ENCODE measurements at regions not wholly inside any gene's neighbourhood (a gene's known extent, or its start where the extent isn't known, plus 50 kb on each side); places are given as distances from the start of the nearest gene placed in this dataset.
"Not testable (repeated sequence)": the region's sequence is repeated elsewhere in the genome, so short reads cannot be mapped to it uniquely, and the experiment has no call there.

DNA sequence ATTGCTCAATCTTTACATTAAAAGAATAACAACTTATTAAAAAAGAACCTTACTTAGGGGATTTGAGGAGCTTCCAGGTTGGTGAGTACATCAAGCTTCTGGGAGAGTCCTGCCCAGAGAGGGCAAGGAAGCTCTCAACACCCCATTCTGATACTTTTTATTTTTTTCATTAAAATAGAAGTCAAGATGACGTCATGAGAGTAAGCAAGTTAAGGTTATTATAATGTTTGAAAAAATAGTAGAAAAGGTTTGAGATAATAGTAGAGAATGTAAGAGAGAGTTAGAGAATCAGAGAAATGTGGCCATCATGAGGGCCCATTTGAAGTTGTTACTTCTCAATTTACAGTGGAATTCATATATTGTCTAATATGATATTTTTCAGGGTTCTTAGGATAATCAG lies 221.0 kb upstream of the SLC16A7 start:
- H3K4me3 ChIP-seq (ENCODE audit: low read depth, low read length): no peak overlapping the region
- DNase-seq (ENCODE audit: low read depth): no peak

DNA sequence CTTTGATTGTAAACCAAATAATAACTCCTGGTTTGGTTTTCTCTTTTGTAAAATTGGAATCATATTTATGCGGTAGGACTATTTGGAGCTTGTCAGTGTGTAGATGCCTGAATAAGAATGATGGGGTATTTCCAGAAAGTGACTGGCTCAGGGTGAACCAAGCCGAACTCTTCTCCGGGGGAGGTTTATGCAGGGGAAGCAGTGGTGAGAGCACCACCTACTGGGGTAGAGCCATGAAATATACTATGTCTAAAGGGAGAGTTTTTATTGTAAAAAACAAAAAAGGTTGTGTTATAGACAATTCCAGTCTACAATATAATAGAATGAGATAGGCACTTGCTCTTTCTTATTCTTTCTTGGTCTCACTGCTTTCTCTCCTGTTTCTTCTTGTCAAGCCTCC lies 222.9 kb upstream of the SLC16A7 start:
- DNase-seq (ENCODE audit: low read depth): no peak
- no peak overlapping the region for H3K4me3 ChIP-seq (ENCODE audit: low read depth, low read length)

- no peak for DNase-seq (ENCODE audit: low read depth)
- no peak overlapping the region for H3K4me3 ChIP-seq (ENCODE audit: low read depth, low read length)
Observed at GRCh38 chr12:59370933-59371332, 224.9 kb upstream of the SLC16A7 start.

DNA sequence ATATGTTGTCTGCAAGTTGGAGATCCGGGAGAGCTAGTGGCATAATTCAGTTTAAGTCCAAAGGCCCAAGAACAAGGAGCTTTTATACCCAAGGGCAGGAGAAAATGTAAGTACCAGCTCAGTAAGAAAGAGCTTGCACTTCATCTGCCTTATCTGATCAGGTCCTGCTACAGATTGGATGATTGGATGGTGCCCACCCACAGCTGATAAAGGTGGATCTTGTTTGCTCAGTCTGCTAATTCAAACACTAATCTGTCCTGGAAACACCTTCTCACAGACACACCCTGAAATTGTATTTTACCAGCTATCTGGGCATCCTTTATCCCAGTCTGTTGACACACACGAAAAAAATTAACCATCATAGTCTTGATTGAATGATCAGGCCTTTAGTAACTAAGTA lies 230.7 kb upstream of the SLC16A7 start:
- no peak for DNase-seq (ENCODE audit: low read depth)
- no peak overlapping the region for H3K4me3 ChIP-seq (ENCODE audit: low read depth, low read length)

DNA sequence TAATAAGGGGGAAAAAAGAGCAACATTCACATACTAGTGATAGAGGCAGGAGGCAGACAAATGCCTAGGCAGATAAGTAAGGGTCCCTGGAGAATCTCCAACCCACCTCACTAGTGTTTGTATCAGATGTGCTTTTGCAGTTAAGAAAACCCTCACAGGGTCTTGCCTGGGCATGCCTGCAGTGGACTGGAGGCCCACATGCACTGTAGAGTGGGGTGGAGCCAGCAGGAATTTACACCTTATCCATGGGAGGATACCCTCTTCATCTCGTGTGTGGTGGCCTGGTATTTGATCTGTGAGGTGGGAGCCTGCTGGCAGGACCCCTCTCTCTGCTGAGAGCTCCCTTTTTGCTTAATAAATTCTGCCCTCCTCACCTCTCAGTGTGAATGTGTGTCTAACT lies 238.0 kb upstream of the SLC16A7 start:
- H3K4me3 ChIP-seq (ENCODE audit: low read depth, low read length): no peak overlapping the region
- no peak for DNase-seq (ENCODE audit: low read depth)

- H3K4me3 ChIP-seq (ENCODE audit: low read depth, low read length); DNase-seq (ENCODE audit: low read depth): not testable (repeated sequence)
Observed at GRCh38 chr12:59346248-59346647, 249.6 kb upstream of the SLC16A7 start.

- no peak for DNase-seq (ENCODE audit: low read depth)
- H3K4me3 ChIP-seq (ENCODE audit: low read depth, low read length): no peak overlapping the region
Observed at GRCh38 chr12:59345406-59345805, 250.4 kb upstream of the SLC16A7 start.

GRCh38 chr12:59344224-59344623 lies 251.6 kb upstream of the SLC16A7 start:
- no peak for DNase-seq (ENCODE audit: low read depth)
- no peak overlapping the region for H3K4me3 ChIP-seq (ENCODE audit: low read depth, low read length)

- DNase-seq (ENCODE audit: low read depth): no peak
- no peak overlapping the region for H3K4me3 ChIP-seq (ENCODE audit: low read depth, low read length)
Observed at GRCh38 chr12:59329462-59329861, 266.4 kb upstream of the SLC16A7 start.

- not testable (repeated sequence) for H3K4me3 ChIP-seq (ENCODE audit: low read depth, low read length); DNase-seq (ENCODE audit: low read depth)
Observed at GRCh38 chr12:59328395-59329075, 267.3 kb upstream of the SLC16A7 start.

DNA sequence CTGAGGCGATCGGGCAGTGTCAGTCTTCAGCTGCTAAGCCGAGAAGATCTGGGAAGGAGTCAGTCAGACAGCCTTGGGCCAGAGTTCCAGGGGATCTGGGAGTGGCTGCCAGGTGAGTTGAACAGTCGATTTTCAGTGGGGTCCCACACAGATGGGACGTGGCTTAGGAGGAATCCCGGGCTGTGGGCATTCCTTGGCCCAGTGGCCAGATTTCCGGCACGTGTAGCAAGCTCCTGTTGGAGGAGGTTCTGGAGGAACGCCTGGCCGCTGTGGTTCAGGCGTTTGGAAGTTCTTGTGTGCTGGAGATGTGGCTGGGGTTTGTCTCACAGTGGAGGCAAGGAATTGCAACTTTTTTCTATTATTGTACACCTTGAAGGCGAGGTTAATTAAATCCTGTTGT lies 269.4 kb upstream of the SLC16A7 start:
- not testable (repeated sequence) for H3K4me3 ChIP-seq (ENCODE audit: low read depth, low read length); DNase-seq (ENCODE audit: low read depth)

GRCh38 chr12:59322473-59322872 lies 273.4 kb upstream of the SLC16A7 start:
- DNase-seq (ENCODE audit: low read depth): no peak
- no peak overlapping the region for H3K4me3 ChIP-seq (ENCODE audit: low read depth, low read length)

GRCh38 chr12:59321278-59321677 lies 274.6 kb upstream of the SLC16A7 start:
- DNase-seq (ENCODE audit: low read depth): no peak
- H3K4me3 ChIP-seq (ENCODE audit: low read depth, low read length): no peak overlapping the region

GRCh38 chr12:59320112-59320511 lies 275.7 kb upstream of the SLC16A7 start:
- no peak overlapping the region for H3K4me3 ChIP-seq (ENCODE audit: low read depth, low read length)
- DNase-seq (ENCODE audit: low read depth): no peak

- DNase-seq (ENCODE audit: low read depth): no peak
Observed at GRCh38 chr12:59318940-59319339, 276.9 kb upstream of the SLC16A7 start.

GRCh38 chr12:59317598-59317997 lies 278.2 kb upstream of the SLC16A7 start:
- no peak overlapping the region for H3K4me3 ChIP-seq (ENCODE audit: low read depth, low read length)
- no peak for DNase-seq (ENCODE audit: low read depth)

More at GRCh38 chr12:59318940-59319339, 276.9 kb upstream of the SLC16A7 start:
- no peak overlapping the region for H3K4me3 ChIP-seq (ENCODE audit: low read depth, low read length)

DNA sequence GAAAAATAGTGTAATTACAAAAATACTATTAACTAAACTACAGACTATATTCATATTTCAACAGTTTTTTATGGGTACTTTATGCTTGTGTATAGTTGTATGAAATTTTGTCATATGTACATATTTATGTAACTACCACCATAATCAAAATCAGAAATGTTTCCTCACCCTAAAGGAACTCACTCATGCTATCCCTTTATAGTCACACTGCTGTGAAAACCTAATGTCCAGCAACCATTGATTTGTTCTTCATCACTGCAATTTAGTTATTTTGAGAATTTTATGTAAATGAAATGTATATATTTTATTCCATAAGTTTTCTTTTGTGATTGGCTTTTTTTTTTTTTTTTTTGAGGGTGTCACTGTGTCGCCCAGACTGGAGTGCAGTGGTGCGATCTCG lies 278.9 kb upstream of the SLC16A7 start:
- no peak for DNase-seq (ENCODE audit: low read depth)
- no peak overlapping the region for H3K4me3 ChIP-seq (ENCODE audit: low read depth, low read length)

- not testable (repeated sequence) for H3K4me3 ChIP-seq (ENCODE audit: low read depth, low read length); DNase-seq (ENCODE audit: low read depth)
Observed at GRCh38 chr12:59316354-59316753, 279.5 kb upstream of the SLC16A7 start.

DNA sequence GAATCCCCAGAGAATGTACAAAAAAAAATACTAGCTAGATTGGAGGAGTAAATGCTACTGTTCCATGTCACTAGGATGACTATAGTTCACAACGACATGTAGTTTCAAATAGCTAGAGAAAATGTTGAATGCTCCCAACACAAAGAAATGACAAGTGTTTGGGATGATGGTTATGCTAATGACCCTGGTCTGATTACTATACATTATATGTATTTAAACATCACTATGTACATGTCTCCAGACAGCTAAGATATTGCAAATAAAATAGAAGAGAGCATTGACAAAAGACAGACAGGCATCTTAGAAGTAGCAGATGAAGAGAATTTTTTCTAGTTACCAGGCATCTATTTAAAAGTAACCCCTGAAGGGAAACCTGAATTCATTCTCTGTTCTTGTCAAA lies 281.6 kb upstream of the SLC16A7 start:
- DNase-seq (ENCODE audit: low read depth): no peak

DNA sequence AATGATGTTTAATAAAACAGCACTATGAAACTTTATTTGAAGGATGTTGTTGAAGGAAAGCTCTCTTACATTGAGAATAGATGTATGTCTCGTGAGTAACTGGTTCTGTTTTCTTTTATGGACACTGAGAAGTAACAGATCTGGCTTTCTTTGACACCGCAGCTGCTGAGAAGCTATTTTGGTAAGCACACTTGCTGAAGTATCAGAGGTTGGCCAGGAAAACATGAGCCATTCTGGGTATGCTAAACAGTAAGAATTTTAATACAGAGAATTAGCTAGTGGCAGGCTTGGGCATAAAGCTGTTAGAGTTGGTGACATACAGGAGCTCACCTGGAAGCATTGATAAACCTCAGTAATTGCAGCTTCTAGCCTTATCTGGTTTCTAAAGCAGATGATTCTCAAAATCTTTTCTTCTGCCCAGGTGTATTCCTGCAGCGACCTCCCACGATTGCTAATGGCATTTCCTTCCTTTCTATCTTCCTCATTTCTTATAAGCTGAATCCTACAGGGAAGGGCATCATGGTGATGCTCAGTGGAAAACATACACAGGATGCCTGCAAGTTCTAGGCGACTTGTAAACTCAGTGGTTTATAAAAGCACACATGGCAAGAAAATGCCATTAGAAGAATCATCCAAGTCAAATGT lies 291.6 kb upstream of the SLC16A7 start:
- H3K4me3 ChIP-seq (ENCODE audit: low read depth, low read length): no peak overlapping the region
- no peak for DNase-seq (ENCODE audit: low read depth)

More for the DNA sequence above, 281.6 kb upstream of the SLC16A7 start:
- H3K4me3 ChIP-seq (ENCODE audit: low read depth, low read length): no peak overlapping the region

DNA sequence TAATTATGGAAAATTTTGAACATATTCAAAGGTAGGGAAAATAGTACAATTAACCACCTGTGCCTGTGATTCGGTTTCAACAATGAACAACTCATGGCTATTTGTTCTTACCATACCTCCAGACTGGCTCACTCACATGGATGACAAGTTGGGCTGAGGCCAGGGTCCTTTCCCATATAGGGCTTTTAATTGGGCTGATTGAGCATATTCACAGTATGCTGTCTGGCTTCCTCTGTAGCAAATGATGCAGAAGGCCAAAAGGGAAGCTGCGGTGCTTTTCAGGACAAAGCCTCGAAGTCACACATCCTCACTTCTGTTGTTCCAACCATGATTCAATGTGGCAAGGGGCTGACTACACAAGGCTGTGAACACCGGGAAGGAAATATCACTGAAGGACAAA lies 297.5 kb upstream of the SLC16A7 start:
- no peak for DNase-seq (ENCODE audit: low read depth)
- no peak overlapping the region for H3K4me3 ChIP-seq (ENCODE audit: low read depth, low read length)

All from skeletal muscle cell (primary cell).